CD14-positive monocyte (primary cell): ENCODE measurements at regions not wholly inside any gene's neighbourhood (a gene's known extent, or its start where the extent isn't known, plus 50 kb on each side); places are given as distances from the start of the nearest gene placed in this dataset.

ENCODE experiments used
- DNase-seq, 3 donors: peaks; one replicate each; pipeline ENCODE4 v3.0.0-alpha.2; 2011 to 2022
- H2AFZ ChIP-seq: 2 replicates; pipeline ENCODE4 v1.6.0; 2012; ENCODE audit warnings: mild to moderate bottlenecking, low read depth, low read length, inconsistent platforms; ENCODE audit not compliant: insufficient read depth, poor library complexity, severe bottlenecking
- H3K27ac ChIP-seq, 2 donors: 1 replicate in 1 of 2; 2 replicates in 1 of 2; pipeline ENCODE4 v1.5.1; 2012 to 2013; ENCODE audit warnings: low read length in 2 of 2, control low read depth in 1 of 2, inconsistent platforms in 1 of 2, low read depth in 1 of 2, mild to moderate bottlenecking in 1 of 2
- H3K27me3 ChIP-seq, 2 donors: one replicate each; pipeline versions ENCODE4 v1.6.0 to v1.6.1; 2011 to 2013; ENCODE audit warnings: low read length in 2 of 2; ENCODE audit not compliant: control insufficient read depth in 2 of 2, insufficient read depth in 2 of 2
- H3K36me3 ChIP-seq, 2 donors: replicated peaks in 1 of 2; 1 replicate in 1 of 2; 2 replicates in 1 of 2; pipeline versions ENCODE4 v1.5.1 to v1.6.1; 2012 to 2013; ENCODE audit warnings: low read length in 2 of 2, control low read depth in 1 of 2, inconsistent platforms in 1 of 2, mild to moderate bottlenecking in 1 of 2; ENCODE audit not compliant: insufficient read depth in 2 of 2, control insufficient read depth in 1 of 2
- H3K4me1 ChIP-seq, 2 donors: 1 replicate in 1 of 2; 2 replicates in 1 of 2; pipeline versions ENCODE4 v1.5.1 to v1.6.1; 2012 to 2013; ENCODE audit warnings: low read length in 2 of 2, control low read depth in 1 of 2, inconsistent platforms in 1 of 2, mild to moderate bottlenecking in 1 of 2, moderate library complexity in 1 of 2; ENCODE audit not compliant: insufficient read depth in 2 of 2, control insufficient read depth in 1 of 2
- H3K4me2 ChIP-seq: replicated peaks from 2 replicates; pipeline ENCODE3; 2012; ENCODE audit warnings: low read length, moderate library complexity, mild to moderate bottlenecking; ENCODE audit not compliant: poor library complexity, severe bottlenecking; ENCODE audit errors: extremely low read depth
- H3K4me3 ChIP-seq, 3 experiments: fragments of 200-600 bp in 1 of 3; sonication (generic) in 1 of 3; replicated peaks in 1 of 3; 1 replicate in 2 of 3; 2 replicates in 1 of 3; pipeline ENCODE4 v1.5.1; 2011 to 2013; ENCODE audit warnings: low read length in 3 of 3, mild to moderate bottlenecking in 3 of 3, control low read depth in 2 of 3, low read depth in 2 of 3, inconsistent platforms in 1 of 3, moderate library complexity in 1 of 3
- H3K79me2 ChIP-seq: 2 replicates; pipeline ENCODE4 v1.6.0; 2012; ENCODE audit warnings: mild to moderate bottlenecking, control low read depth, inconsistent platforms, low read length, moderate library complexity; ENCODE audit not compliant: insufficient read depth
- H3K9ac ChIP-seq: 2 replicates; pipeline ENCODE4 v1.6.0; 2017; ENCODE audit warnings: low read length, mild to moderate bottlenecking; ENCODE audit not compliant: insufficient read depth, poor library complexity, severe bottlenecking
- H3K9me3 ChIP-seq, 2 donors: replicated peaks in 1 of 2; 1 replicate in 1 of 2; 2 replicates in 1 of 2; pipeline versions ENCODE4 v1.5.1 to v1.6.1; 2012 to 2013; ENCODE audit warnings: low read length in 2 of 2, control low read depth in 1 of 2; ENCODE audit not compliant: control insufficient read depth in 1 of 2, insufficient read depth in 1 of 2
- H4K20me1 ChIP-seq: 2 replicates; pipeline ENCODE4 v1.6.0; 2012; ENCODE audit warnings: mild to moderate bottlenecking, low read length, control low read depth, moderate library complexity; ENCODE audit not compliant: insufficient read depth
- H3K27ac Mint-ChIP-seq, 7 donors: one replicate each; pipeline ENCODE4 v1.8.0; 2020; ENCODE audit warnings: mild to moderate bottlenecking in 7 of 7, mixed read lengths in 7 of 7, moderate library complexity in 6 of 7, inconsistent platforms in 2 of 7
- H3K27me3 Mint-ChIP-seq, 3 donors: one replicate each; pipeline ENCODE4 v1.8.0; 2021 to 2022; ENCODE audit warnings: low read depth in 3 of 3, mild to moderate bottlenecking in 3 of 3, mixed read lengths in 3 of 3, moderate library complexity in 3 of 3, inconsistent platforms in 1 of 3
- H3K36me3 Mint-ChIP-seq, 2 donors: one replicate each; pipeline ENCODE4 v1.8.0; 2020; ENCODE audit warnings: mixed read lengths in 2 of 2, inconsistent platforms in 1 of 2, mild to moderate bottlenecking in 1 of 2
- H3K4me1 Mint-ChIP-seq: one replicate; pipeline ENCODE4 v1.8.0; 2020; ENCODE audit warnings: mild to moderate bottlenecking, mixed read lengths
- H3K4me3 Mint-ChIP-seq, 2 donors: one replicate each; pipeline ENCODE4 v1.8.0; 2020; ENCODE audit warnings: mild to moderate bottlenecking in 2 of 2, mixed read lengths in 2 of 2, moderate library complexity in 1 of 2
- H3K9me3 Mint-ChIP-seq, 7 donors: one replicate each; pipeline ENCODE4 v1.8.0; 2020 to 2022; ENCODE audit warnings: mixed read lengths in 7 of 7, mild to moderate bottlenecking in 6 of 7, moderate library complexity in 6 of 7, inconsistent platforms in 2 of 7
- WGBS: methylation state at CpG from one replicate; pipeline ENCODE4 v1.1.5; 2013; ENCODE audit warnings: missing lambda C conversion rate; ENCODE audit not compliant: insufficient coverage; 5-methylcytosine and 5-hydroxymethylcytosine counted together
- intact Hi-C, 2 donors: fragments of 100-400 bp; cut with micrococcal nuclease; formaldehyde crosslinking; loops; one replicate each; pipeline versions ENCODE4 v1.15.0 to v1.15.1; 2023
- TF ChIP-seq, protein P1 (sequence below): fragments of 200-600 bp; IDR thresholded peaks from one replicate; pipeline ENCODE4 v1.8.0; 2022; ENCODE audit warnings: antibody characterized with exemption, mild to moderate bottlenecking

DNA sequence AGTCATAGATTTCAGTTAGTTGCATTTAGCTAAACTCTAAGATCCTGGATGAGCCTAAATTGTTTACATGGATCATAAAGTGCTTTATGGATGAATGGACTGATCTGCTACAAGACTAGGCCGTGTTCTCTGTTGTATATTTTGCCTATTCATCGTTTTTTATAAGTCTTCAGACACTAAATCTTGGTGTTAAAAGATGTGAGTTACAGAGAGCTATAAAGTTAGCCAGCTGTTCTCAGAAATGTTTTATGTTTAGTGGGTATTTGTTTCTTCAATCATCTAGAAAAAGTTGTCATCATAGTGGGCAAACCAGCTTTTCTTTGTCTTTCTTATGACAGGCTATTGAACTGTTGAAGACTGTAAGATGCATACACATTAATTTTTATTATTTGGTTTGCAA lies 585.8 kb upstream of the SEMA6A start:
- Histone ChIP-seq H3K9ac (no peak overlapping the region), H4K20me1 (no peaks in the 10 kb centered on the region), H3K4me1 (no peaks in the 10 kb centered on the region), H3K9me3 (peaks cover 3 to 5% of the 10 kb centered on the region in 2 donors), H3K79me2 (no peaks in the 10 kb centered on the region), H3K27ac (no peak overlapping the region), H3K36me3 (no peaks in the 10 kb centered on the region), H3K4me2 (no peak overlapping the region), H3K27me3 (no peaks in the 10 kb centered on the region), H2AFZ (no peak overlapping the region), H3K4me3 (no peak overlapping the region)
- DNase-seq: no peak
- Mint-ChIP-seq H3K4me1 (no peaks in the 10 kb centered on the region), H3K27ac (no peak overlapping the region), H3K4me3 (no peak overlapping the region), H3K36me3 (no peaks in the 10 kb centered on the region), H3K9me3 (peaks cover 0 to 13% (median 2%) of the 10 kb centered on the region in 7 donors), H3K27me3 (peaks cover 0 to 4% (median 0%) of the 10 kb centered on the region in 3 donors)
- intact Hi-C loops: no loop called here
- TF ChIP-seq, protein P1, sequence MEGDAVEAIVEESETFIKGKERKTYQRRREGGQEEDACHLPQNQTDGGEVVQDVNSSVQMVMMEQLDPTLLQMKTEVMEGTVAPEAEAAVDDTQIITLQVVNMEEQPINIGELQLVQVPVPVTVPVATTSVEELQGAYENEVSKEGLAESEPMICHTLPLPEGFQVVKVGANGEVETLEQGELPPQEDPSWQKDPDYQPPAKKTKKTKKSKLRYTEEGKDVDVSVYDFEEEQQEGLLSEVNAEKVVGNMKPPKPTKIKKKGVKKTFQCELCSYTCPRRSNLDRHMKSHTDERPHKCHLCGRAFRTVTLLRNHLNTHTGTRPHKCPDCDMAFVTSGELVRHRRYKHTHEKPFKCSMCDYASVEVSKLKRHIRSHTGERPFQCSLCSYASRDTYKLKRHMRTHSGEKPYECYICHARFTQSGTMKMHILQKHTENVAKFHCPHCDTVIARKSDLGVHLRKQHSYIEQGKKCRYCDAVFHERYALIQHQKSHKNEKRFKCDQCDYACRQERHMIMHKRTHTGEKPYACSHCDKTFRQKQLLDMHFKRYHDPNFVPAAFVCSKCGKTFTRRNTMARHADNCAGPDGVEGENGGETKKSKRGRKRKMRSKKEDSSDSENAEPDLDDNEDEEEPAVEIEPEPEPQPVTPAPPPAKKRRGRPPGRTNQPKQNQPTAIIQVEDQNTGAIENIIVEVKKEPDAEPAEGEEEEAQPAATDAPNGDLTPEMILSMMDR: no peak
- no CpG with 5 or more reads among the region's 2 CpGs for WGBS

DNA sequence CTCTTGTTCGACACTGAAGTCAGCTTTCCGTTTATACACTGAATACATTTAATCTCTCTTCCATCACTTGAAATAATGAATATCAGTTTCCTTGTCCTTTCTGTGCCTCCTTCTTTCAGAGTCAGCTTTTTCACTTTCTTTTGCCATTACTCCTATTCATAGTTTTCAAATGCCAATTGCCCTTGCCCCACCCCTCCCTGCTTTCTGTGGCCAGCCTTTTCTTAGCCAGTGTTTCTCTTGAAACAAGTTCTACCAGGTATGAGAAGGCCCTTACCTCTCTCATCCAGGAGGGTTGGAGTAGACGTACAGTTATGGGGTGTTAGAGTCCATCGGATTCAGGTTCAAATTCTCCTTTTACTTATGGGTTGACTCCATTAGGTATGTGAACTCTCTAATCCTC lies 574.7 kb upstream of the SEMA6A start:
- Histone ChIP-seq H3K9me3 (no peaks in the 10 kb centered on the region), H4K20me1 (no peaks in the 10 kb centered on the region), H3K27me3 (no peaks in the 10 kb centered on the region), H3K36me3 (no peaks in the 10 kb centered on the region), H3K4me2 (no peak overlapping the region), H3K9ac (no peak overlapping the region), H3K4me3 (no peak overlapping the region), H3K4me1 (no peaks in the 10 kb centered on the region), H3K79me2 (no peaks in the 10 kb centered on the region), H2AFZ (no peak overlapping the region), H3K27ac (no peak overlapping the region)
- no peak for DNase-seq
- H3K27me3 Mint-ChIP-seq: no peaks in the 10 kb centered on the region
- 86% methylated on average over 1 of the region's 4 CpGs for WGBS
- no peaks in the 10 kb centered on the region for H3K36me3 Mint-ChIP-seq
- no peak overlapping the region for H3K4me3 Mint-ChIP-seq
- TF ChIP-seq, protein P1: no peak
- no peaks in the 10 kb centered on the region for H3K4me1 Mint-ChIP-seq
- H3K9me3 Mint-ChIP-seq: peaks cover 0 to 2% (median 0%) of the 10 kb centered on the region in 7 donors
- intact Hi-C loops: no loop called here
- H3K27ac Mint-ChIP-seq: no peak overlapping the region
